IMR-90 (cell line): ENCODE measurements at regions not wholly inside any gene's neighbourhood (a gene's known extent, or its start where the extent isn't known, plus 50 kb on each side); places are given as distances from the start of the nearest gene placed in this dataset.

Experiments used
- BHLHE40 ChIP-seq: fragments of 150-350 bp; IDR thresholded peaks from 2 replicates; pipeline ENCODE4 v1.6.1; 2016; ENCODE audit warnings: mild to moderate bottlenecking, low read depth, low read length
- CTCF ChIP-seq: conservative IDR thresholded peaks from 2 replicates; pipeline ENCODE4 v1.5.1; 2012; ENCODE audit warnings: mild to moderate bottlenecking, low read depth, low read length, improper control_type of control experiment
- POLR2A ChIP-seq: IDR thresholded peaks from 2 replicates; pipeline ENCODE4 v1.6.1; 2012; ENCODE audit warnings: mild to moderate bottlenecking, low read depth, low read length
- RCOR1 ChIP-seq: IDR thresholded peaks from 2 replicates; pipeline ENCODE4 v1.6.1; 2012; ENCODE audit warnings: mild to moderate bottlenecking, low read length, improper control_type of control experiment; ENCODE audit not compliant: insufficient replicate concordance
- SMC3 ChIP-seq: fragments of 150-350 bp; IDR thresholded peaks from 2 replicates; pipeline ENCODE4 v1.6.1; 2016; ENCODE audit warnings: low read depth, mild to moderate bottlenecking, antibody characterized with exemption, low read length, moderate library complexity
- USF2 ChIP-seq: fragments of 150-350 bp; IDR thresholded peaks from 2 replicates; pipeline ENCODE4 v1.6.1; 2017; ENCODE audit warnings: mild to moderate bottlenecking, antibody characterized with exemption, low read length, low read depth

GRCh38 chr20:4412216-4412615 is 163.1 kb upstream of the ADRA1D start:
- TF ChIP-seq CTCF (no peak), POLR2A (no peak), RCOR1 (no peak), SMC3 (no peak), BHLHE40 (no peak), USF2 (no peak)
